H1 (cell line): ENCODE measurements at regions not wholly inside any gene's neighbourhood (a gene's known extent, or its start where the extent isn't known, plus 50 kb on each side); places are given as distances from the start of the nearest gene placed in this dataset.

Experiments
- CTCF ChIA-PET: fragments of 300-600 bp; sonication (Branson Sonifier 250); formaldehyde crosslinking; loops from one replicate; lab custom pipeline; 2021; ENCODE audit not compliant: partially characterized antibody; lab: Charles Lee
- POLR2A ChIA-PET: fragments of 300-600 bp; sonication (Branson Sonifier 250); formaldehyde crosslinking; loops from one replicate; lab custom pipeline; 2021; ENCODE audit warnings: inconsistent platforms; ENCODE audit not compliant: partially characterized antibody; lab: Charles Lee
- DNase-seq, 2 experiments: peaks; one replicate each; pipeline versions ENCODE4 v3.0.0 to v3.0.0-alpha.2; 2010 to 2022; ENCODE audit warnings: low spot score in 2 of 2, low read depth in 1 of 2, mixed read lengths in 1 of 2
- FAIRE-seq: peaks from 2 replicates; lab custom pipeline; 2011; peaks lifted over from hg19 to GRCh38; lab: Jason Lieb, UNC
- H2AFZ ChIP-seq: 2 replicates; pipeline ENCODE4 v1.8.1; 2012; ENCODE audit warnings: low read length, inconsistent platforms
- H2AK5ac ChIP-seq: 2 replicates; pipeline ENCODE4 v1.6.1; 2013; ENCODE audit warnings: low read depth, low read length
- H2BK120ac ChIP-seq: replicated peaks from 2 replicates; pipeline ENCODE3; 2013; ENCODE audit warnings: low read depth, low read length, inconsistent platforms
- H2BK12ac ChIP-seq: 2 replicates; pipeline ENCODE4 v1.6.1; 2013; ENCODE audit warnings: low read depth, low read length
- H2BK15ac ChIP-seq: 2 replicates; pipeline ENCODE4 v1.6.1; 2013; ENCODE audit warnings: low read length
- H2BK20ac ChIP-seq: 2 replicates; pipeline ENCODE4 v1.6.1; 2013; ENCODE audit warnings: low read length
- H2BK5ac ChIP-seq: 2 replicates; pipeline ENCODE4 v1.6.1; 2013; ENCODE audit warnings: low read depth, low read length
- H3K14ac ChIP-seq: 2 replicates; pipeline ENCODE4 v1.6.1; 2013; ENCODE audit warnings: inconsistent platforms; ENCODE audit not compliant: insufficient read length
- H3K18ac ChIP-seq: 2 replicates; pipeline ENCODE4 v1.6.1; 2013; ENCODE audit warnings: low read length; ENCODE audit errors: extremely low read depth
- H3K23ac ChIP-seq: 2 replicates; pipeline ENCODE4 v1.6.1; 2013; ENCODE audit warnings: inconsistent platforms; ENCODE audit not compliant: insufficient read length
- H3K23me2 ChIP-seq: 2 replicates; pipeline ENCODE4 v1.6.1; 2013; ENCODE audit warnings: low read depth, low read length
- H3K27ac ChIP-seq: 2 replicates; pipeline ENCODE4 v1.6.1; 2011; ENCODE audit warnings: low read depth, low read length, inconsistent platforms
- H3K27me3 ChIP-seq, 4 experiments: replicated peaks in 1 of 4; 1 replicate in 1 of 4; 2 replicates in 3 of 4; pipeline versions ENCODE4 v1.6.1 to v1.8.1; 2011 to 2013; ENCODE audit warnings: low read length in 3 of 4, mild to moderate bottlenecking in 3 of 4, inconsistent platforms in 2 of 4, mixed read lengths in 2 of 4, moderate library complexity in 1 of 4; ENCODE audit not compliant: control insufficient read depth in 3 of 4, insufficient read depth in 3 of 4; ENCODE audit errors: extremely low read depth in 1 of 4
- H3K36me3 ChIP-seq, 4 experiments: 2 replicates each; pipeline versions ENCODE4 v1.6.1 to v1.8.1; 2011 to 2013; ENCODE audit warnings: mild to moderate bottlenecking in 4 of 4, low read length in 3 of 4, moderate library complexity in 2 of 4, control low read depth in 1 of 4, inconsistent platforms in 1 of 4; ENCODE audit not compliant: insufficient read depth in 4 of 4, control insufficient read depth in 2 of 4
- H3K4ac ChIP-seq: replicated peaks from 2 replicates; pipeline ENCODE3; 2013; ENCODE audit warnings: low read length, low read depth, mixed read lengths, inconsistent platforms; ENCODE audit not compliant: insufficient read length
- H3K4me1 ChIP-seq, 4 experiments: replicated peaks in 1 of 4; 1 replicate in 1 of 4; 2 replicates in 3 of 4; pipeline versions ENCODE4 v1.6.1 to v1.8.1; 2011 to 2013; ENCODE audit warnings: low read length in 3 of 4, inconsistent platforms in 2 of 4, mixed read lengths in 1 of 4; ENCODE audit not compliant: insufficient read depth in 4 of 4, control insufficient read depth in 3 of 4
- H3K4me2 ChIP-seq, 2 experiments: 2 replicates each; pipeline versions ENCODE4 v1.6.1 to v1.8.1; 2011 to 2013; ENCODE audit warnings: low read depth in 2 of 2, low read length in 2 of 2, control low read depth in 1 of 2, inconsistent platforms in 1 of 2, mild to moderate bottlenecking in 1 of 2; ENCODE audit not compliant: insufficient read depth in 1 of 2
- H3K4me3 ChIP-seq, 4 experiments: fragments of 200-600, 300-600 bp in 1 of 4; sonication (generic), shearing (Covaris generic), sonication (Bioruptor Twin) in 1 of 4; 2 replicates each; pipeline versions ENCODE4 v1.5.1 to v1.8.1; 2011 to 2016; ENCODE audit warnings: low read length in 4 of 4, low read depth in 3 of 4, control low read depth in 2 of 4, inconsistent platforms in 2 of 4, mild to moderate bottlenecking in 2 of 4, mixed read lengths in 1 of 4, moderate library complexity in 1 of 4; ENCODE audit not compliant: insufficient read depth in 2 of 4; ENCODE audit errors: extremely low read depth in 1 of 4
- H3K56ac ChIP-seq: replicated peaks from 2 replicates; pipeline ENCODE3; 2013; ENCODE audit warnings: low read depth, mild to moderate bottlenecking, mixed read lengths, low read length, inconsistent platforms; ENCODE audit not compliant: insufficient read length
- H3K79me1 ChIP-seq: 2 replicates; pipeline ENCODE4 v1.6.1; 2013; ENCODE audit warnings: low read depth, low read length, control low read depth
- H3K79me2 ChIP-seq, 2 experiments: 2 replicates each; pipeline versions ENCODE4 v1.6.1 to v1.8.1; 2012 to 2013; ENCODE audit warnings: low read length in 2 of 2, mild to moderate bottlenecking in 2 of 2, inconsistent platforms in 1 of 2; ENCODE audit not compliant: insufficient read depth in 2 of 2, control insufficient read depth in 1 of 2
- H3K9ac ChIP-seq, 4 experiments: replicated peaks in 1 of 4; 1 replicate in 1 of 4; 2 replicates in 3 of 4; pipeline versions ENCODE4 v1.6.1 to v1.8.1; 2011 to 2013; ENCODE audit warnings: low read depth in 3 of 4, low read length in 3 of 4, control low read depth in 2 of 4, mild to moderate bottlenecking in 2 of 4, moderate library complexity in 2 of 4, inconsistent platforms in 1 of 4; ENCODE audit errors: extremely low read depth in 1 of 4
- H3K9me3 ChIP-seq, 2 experiments: 2 replicates each; pipeline versions ENCODE4 v1.6.1 to v1.8.1; 2012 to 2013; ENCODE audit warnings: mild to moderate bottlenecking in 2 of 2, moderate library complexity in 2 of 2, control low read depth in 1 of 2, inconsistent platforms in 1 of 2, low read depth in 1 of 2, low read length in 1 of 2, mixed read lengths in 1 of 2; ENCODE audit not compliant: insufficient read depth in 2 of 2
- H4K20me1 ChIP-seq, 2 experiments: replicated peaks in 1 of 2; 2 replicates each; pipeline versions ENCODE3 to v1.8.1; 2011 to 2013; ENCODE audit warnings: inconsistent platforms in 2 of 2, low read length in 2 of 2, mild to moderate bottlenecking in 1 of 2; ENCODE audit not compliant: insufficient read depth in 2 of 2, control insufficient read depth in 1 of 2
- H4K5ac ChIP-seq: 2 replicates; pipeline ENCODE4 v1.6.1; 2013; ENCODE audit warnings: low read length, low read depth, mixed read lengths, inconsistent platforms; ENCODE audit not compliant: insufficient read length
- H4K8ac ChIP-seq: 2 replicates; pipeline ENCODE4 v1.8.0; 2013; ENCODE audit warnings: mild to moderate bottlenecking, moderate library complexity, low read length, inconsistent platforms; ENCODE audit not compliant: insufficient read depth; ENCODE audit errors: extremely low read depth
- H4K91ac ChIP-seq: replicated peaks from 2 replicates; pipeline ENCODE3; 2013; ENCODE audit warnings: low read length, mixed read lengths, inconsistent platforms; ENCODE audit not compliant: insufficient read length
- MAX ChIP-seq: IDR thresholded peaks from 2 replicates; pipeline ENCODE4 v1.6.1; 2012; ENCODE audit warnings: inconsistent platforms
- NRF1 ChIP-seq: IDR thresholded peaks from 2 replicates; pipeline ENCODE4 v1.6.1; 2011; ENCODE audit warnings: mild to moderate bottlenecking, low read depth, low read length, improper control_type of control experiment
- SIX5 ChIP-seq: IDR thresholded peaks from 2 replicates; pipeline ENCODE4 v1.6.1; 2011; ENCODE audit warnings: mild to moderate bottlenecking, low read depth, low read length
- TAF1 ChIP-seq: IDR thresholded peaks from 2 replicates; pipeline ENCODE4 v1.6.1; 2011; ENCODE audit warnings: mild to moderate bottlenecking, low read depth, low read length
- TCF12 ChIP-seq: IDR thresholded peaks from 2 replicates; pipeline ENCODE4 v1.6.1; 2011; ENCODE audit warnings: low read depth, mild to moderate bottlenecking, low read length
- YY1 ChIP-seq: IDR thresholded peaks from 2 replicates; pipeline ENCODE4 v1.6.1; 2011; ENCODE audit warnings: low read depth, mild to moderate bottlenecking, low read length
- WGBS, 2 experiments: shearing (Covaris generic) in 1 of 2; methylation state at CpG; one replicate each; pipeline versions ENCODE4 v1.1.6 to v1.1.7; 2013 to 2015; ENCODE audit warnings: low lambda C conversion rate in 2 of 2, mixed read lengths in 2 of 2, inconsistent platforms in 1 of 2, low coverage in 1 of 2, missing lambda C conversion rate in 1 of 2; ENCODE audit not compliant: insufficient replicate concordance in 2 of 2, insufficient coverage in 1 of 2, insufficient read length in 1 of 2; ENCODE audit errors: extremely low coverage in 1 of 2, missing lambda C conversion rate in 1 of 2; 5-methylcytosine and 5-hydroxymethylcytosine counted together

- Histone ChIP-seq H4K91ac (no peak overlapping the region), H3K9ac (no peak overlapping the region), H4K20me1 (no peaks in the 10 kb centered on the region), H2BK15ac (no peak overlapping the region), H3K14ac (no peak overlapping the region), H2BK20ac (no peak overlapping the region), H3K27me3 (peaks cover 0 to 18% (median 18%) of the 10 kb centered on the region in 4 experiments; a peak in 6 of 7 replicates), H3K4me1 (peaks cover 9 to 12% (median 11%) of the 10 kb centered on the region in 4 experiments), H2BK120ac (no peak overlapping the region), H3K36me3 (no peaks in the 10 kb centered on the region), H3K4ac (no peak overlapping the region), H3K4me2 (no peak overlapping the region), H3K4me3 (no peak overlapping the region), H3K56ac (no peak overlapping the region), H2BK5ac (no peak overlapping the region), H2AFZ (no peak overlapping the region), H3K18ac (no peak overlapping the region), H3K23me2 (peaks cover 14% of the 10 kb centered on the region), H4K8ac (no peak overlapping the region), H2BK12ac (no peak overlapping the region), H3K27ac (no peak overlapping the region), H3K23ac (no peak overlapping the region), H2AK5ac (no peak overlapping the region), H3K79me1 (no peaks in the 10 kb centered on the region), H3K79me2 (no peaks in the 10 kb centered on the region), H3K9me3 (no peaks in the 10 kb centered on the region), H4K5ac (no peak overlapping the region)
- no peak for TF ChIP-seq SIX5
- TF ChIP-seq TCF12 = no peak
- TF ChIP-seq TAF1 = no peak
- TF ChIP-seq YY1 = no peak
- no peak for TF ChIP-seq NRF1
- no peak for TF ChIP-seq MAX
- CTCF ChIA-PET = interaction anchor here (0.6 to 5.4 kb wide), 2 partner anchors 10 to 117 kb away, joined by 6 to 53 read pairs; no protein-coding TSS in a partner anchor
- FAIRE-seq (no peak), DNase-seq (no peak)
- POLR2A ChIA-PET = no interaction called here
- whole genome bisulfite sequencing, 2 experiments = 82% methylated on average over 3 of the region's 3 CpGs; no CpG with 5 or more reads in 1 of the 2 experiments
Measured at GRCh38 chr4:153148791-153149190, 55.5 kb upstream of the TRIM2 start.
